Upper lobe of left lung (tissue), 6 donors: ENCODE measurements at regions not wholly inside any gene's neighbourhood (a gene's known extent, or its start where the extent isn't known, plus 50 kb on each side); places are given as distances from the start of the nearest gene placed in this dataset.

Experiments
- ATAC-seq, 2 donors: fragments of 200-7000 bp; cut with Tn5 transposase; one replicate each; pipeline ENCODE4 v1.9.1; 2022; ENCODE audit warnings: mild to moderate bottlenecking in 2 of 2, moderate library complexity in 2 of 2; ENCODE audit not compliant: low FRiP score in 2 of 2
- DNase-seq, 2 donors: peaks; one replicate each; pipeline ENCODE4 v3.0.0-alpha.2; 2019 to 2020
- H3K27ac ChIP-seq, 4 donors: fragments of 200-600 bp; sonication (generic); one replicate each; pipeline ENCODE4 v1.5.1; 2016 to 2019
- H3K27me3 ChIP-seq, 4 donors: fragments of 200-600 bp; sonication (generic); one replicate each; pipeline ENCODE4 v1.5.1; 2017 to 2019
- H3K36me3 ChIP-seq, 4 donors: fragments of 200-600 bp; sonication (generic); one replicate each; pipeline ENCODE4 v1.5.1; 2016 to 2019
- H3K4me1 ChIP-seq, 4 donors: fragments of 200-600 bp; sonication (generic); one replicate each; pipeline ENCODE4 v1.5.1; 2018 to 2019
- H3K4me3 ChIP-seq, 4 donors: fragments of 200-600 bp; sonication (generic); one replicate each; pipeline ENCODE4 v1.5.1; 2017 to 2019; ENCODE audit warnings: mild to moderate bottlenecking in 2 of 4, moderate library complexity in 1 of 4
- H3K9me3 ChIP-seq, 4 donors: fragments of 200-600 bp; sonication (generic); one replicate each; pipeline ENCODE4 v1.5.1; 2018 to 2019
- CTCF ChIP-seq, 6 experiments: fragments of 450-650 bp in 4 of 6; fragments of 200-600 bp in 2 of 6; sonication (generic) in 2 of 6; IDR thresholded peaks; one replicate each; pipeline ENCODE4 v1.5.1; 2016 to 2019; ENCODE audit warnings: antibody characterized with exemption in 6 of 6
- EP300 ChIP-seq, 4 donors: sonication (generic); formaldehyde crosslinking; IDR thresholded peaks; one replicate each; pipeline ENCODE4 v1.5.1; 2017; ENCODE audit warnings: antibody characterized with exemption in 4 of 4, control low read depth in 2 of 4
- POLR2A ChIP-seq, 4 donors: fragments of 450-650 bp; IDR thresholded peaks; one replicate each; pipeline ENCODE4 v1.5.1; 2016 to 2017; ENCODE audit warnings: antibody characterized with exemption in 4 of 4, mild to moderate bottlenecking in 2 of 4
- POLR2AphosphoS5 ChIP-seq, 2 donors: sonication (generic); formaldehyde crosslinking; IDR thresholded peaks; one replicate each; pipeline ENCODE4 v1.5.1; 2017; ENCODE audit warnings: antibody characterized with exemption in 2 of 2
- WGBS, 2 donors: methylation state at CpG; one replicate each; pipeline ENCODE4 v1.1.5; 2017 to 2018; 5-methylcytosine and 5-hydroxymethylcytosine counted together
- donor health status: DM: no; HTN: no; CAD: no; lungs with moderate emphysema.
- donor health status: DM: no; HTN: yes; CAD: no; lungs with severe emphysema.

GRCh38 chr14:87141801-87142200, 851.2 kb downstream of the GALC start:
- H3K27me3 ChIP-seq, result no peaks in the 10 kb centered on the region
- 68 to 69% methylated on average over 2 of the region's 2 CpGs for WGBS, 2 donors
- H3K4me3 ChIP-seq, result no peak overlapping the region
- no peaks in the 10 kb centered on the region for H3K4me1 ChIP-seq
- no peak overlapping the region for H3K27ac ChIP-seq
- H3K9me3 ChIP-seq, result no peaks in the 10 kb centered on the region
- DNase-seq (no peak), ATAC-seq (no peak)
- H3K36me3 ChIP-seq, result no peaks in the 10 kb centered on the region
- TF ChIP-seq POLR2AphosphoS5 (IDR thresholded peaks at IDR 0.05) (no peak), POLR2A (IDR thresholded peaks at IDR 0.05) (no peak), EP300 (IDR thresholded peaks at IDR 0.05) (no peak), CTCF (IDR thresholded peaks at IDR 0.05) (no peak)

DNA sequence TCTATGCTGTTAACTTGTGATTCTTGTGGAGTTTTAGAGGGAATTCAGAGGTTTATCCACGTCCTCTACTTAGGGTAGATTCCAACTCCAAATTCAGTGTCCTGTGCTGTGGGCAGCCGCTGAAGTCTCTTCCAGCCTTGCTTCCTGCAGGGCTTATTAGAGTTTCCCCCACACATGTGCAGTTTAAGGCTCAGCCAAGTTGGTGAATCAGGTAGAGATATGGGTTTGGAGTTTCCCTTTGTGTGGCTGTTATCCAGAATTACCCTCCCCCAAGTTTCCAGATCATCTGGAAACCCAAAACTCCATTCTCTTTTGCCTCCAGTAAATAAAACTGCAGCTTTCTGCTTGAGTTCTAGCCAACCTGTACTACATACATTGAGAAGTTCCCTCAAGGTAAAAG, 853.7 kb downstream of the GALC start:
- H3K27me3 ChIP-seq, result no peaks in the 10 kb centered on the region
- no peak overlapping the region for H3K27ac ChIP-seq
- TF ChIP-seq CTCF (IDR thresholded peaks at IDR 0.05), result no peak
- no peak overlapping the region for H3K4me3 ChIP-seq
- H3K9me3 ChIP-seq, result no peaks in the 10 kb centered on the region
- DNase-seq (no peak), ATAC-seq (no peak)
- WGBS, 2 donors, result 60 to 74% methylated on average over 2 of the region's 2 CpGs
- no peaks in the 10 kb centered on the region for H3K36me3 ChIP-seq
- no peaks in the 10 kb centered on the region for H3K4me1 ChIP-seq

DNA sequence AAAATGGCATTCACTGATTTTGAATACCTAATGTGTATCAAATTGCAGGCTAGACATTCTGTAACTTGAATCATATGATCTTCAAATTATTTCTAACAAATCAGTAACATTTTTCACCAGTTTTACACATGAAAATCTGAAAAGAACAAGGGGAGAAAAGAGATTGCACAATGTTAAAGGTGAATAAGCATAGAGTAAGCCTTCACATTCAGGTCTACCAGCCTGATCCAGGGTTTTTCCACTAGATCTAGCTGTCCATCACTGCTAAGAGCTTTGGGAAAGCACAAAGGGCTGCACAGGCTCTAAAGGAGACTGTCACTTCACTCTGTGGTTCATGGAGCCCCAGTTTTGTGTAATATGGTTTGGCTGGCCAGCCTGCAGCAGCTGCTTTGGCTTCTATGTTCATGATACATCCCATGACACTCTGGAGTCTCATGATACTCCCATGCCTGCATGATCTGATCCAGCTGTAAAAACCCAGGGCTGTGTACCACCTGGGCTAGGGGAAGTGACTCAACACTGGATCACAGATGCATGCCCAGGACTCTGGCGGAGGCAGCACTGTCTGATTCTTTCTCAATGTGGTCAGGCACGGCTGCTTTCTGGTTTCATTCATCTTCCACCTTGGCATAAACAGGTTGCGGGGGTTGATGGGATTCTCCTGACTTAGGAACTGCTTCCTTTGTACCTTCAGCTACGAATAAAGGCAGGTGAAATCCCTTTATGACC, 859.7 kb downstream of the GALC start:
- WGBS, 2 donors, result 56 to 63% methylated on average over 4 of the region's 4 CpGs
- Histone ChIP-seq H3K27ac (no peak overlapping the region), H3K4me3 (no peak overlapping the region), H3K27me3 (no peaks in the 10 kb centered on the region), H3K36me3 (no peaks in the 10 kb centered on the region), H3K9me3 (no peaks in the 10 kb centered on the region), H3K4me1 (no peaks in the 10 kb centered on the region)
- ATAC-seq (peak in 1 of 2 donors; percentile 40), DNase-seq (no peak)
- TF ChIP-seq POLR2A (IDR thresholded peaks at IDR 0.05) (no peak), EP300 (IDR thresholded peaks at IDR 0.05) (no peak), CTCF (IDR thresholded peaks at IDR 0.05) (no peak), POLR2AphosphoS5 (IDR thresholded peaks at IDR 0.05) (no peak)

DNA sequence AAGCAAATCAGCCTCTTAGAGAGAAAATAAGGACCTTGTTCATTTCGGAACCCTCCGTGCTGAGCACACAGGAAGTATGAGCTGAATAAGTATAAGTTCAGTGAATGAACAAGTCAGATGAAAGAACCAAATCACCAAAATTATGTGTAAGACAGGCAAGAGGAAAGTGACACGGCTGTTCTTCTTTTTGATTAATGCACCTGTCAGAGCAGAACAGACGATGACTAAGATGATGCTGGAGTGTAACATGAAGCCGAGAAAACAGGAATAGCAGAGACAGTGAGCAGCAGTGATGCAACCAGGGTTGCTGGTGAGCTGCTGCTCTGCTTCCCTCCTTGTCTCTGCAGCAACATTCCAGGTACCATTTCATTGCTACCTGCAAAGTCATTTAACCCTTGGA, 861.1 kb downstream of the GALC start:
- no peaks in the 10 kb centered on the region for H3K36me3 ChIP-seq
- no peak overlapping the region for H3K4me3 ChIP-seq
- WGBS, 2 donors, result 35 to 38% methylated on average over 5 of the region's 5 CpGs
- H3K27ac ChIP-seq, result no peak overlapping the region
- H3K27me3 ChIP-seq, result no peaks in the 10 kb centered on the region
- no peak for DNase-seq
- no peaks in the 10 kb centered on the region for H3K9me3 ChIP-seq
- ATAC-seq, result no peak
- H3K4me1 ChIP-seq, result no peaks in the 10 kb centered on the region
- TF ChIP-seq POLR2A (IDR thresholded peaks at IDR 0.05) (no peak), EP300 (IDR thresholded peaks at IDR 0.05) (no peak), POLR2AphosphoS5 (IDR thresholded peaks at IDR 0.05) (no peak), CTCF (IDR thresholded peaks at IDR 0.05) (no peak)

- H3K36me3 ChIP-seq, result no peaks in the 10 kb centered on the region
- H3K4me3 ChIP-seq, result no peak overlapping the region
- H3K27ac ChIP-seq, result no peak overlapping the region
- no peaks in the 10 kb centered on the region for H3K4me1 ChIP-seq
- H3K9me3 ChIP-seq, result no peaks in the 10 kb centered on the region
- DNase-seq (no peak), ATAC-seq (no peak)
- no peaks in the 10 kb centered on the region for H3K27me3 ChIP-seq
- TF ChIP-seq CTCF (IDR thresholded peaks at IDR 0.05), result no peak
- no peak for TF ChIP-seq POLR2AphosphoS5 (IDR thresholded peaks at IDR 0.05)
- no peak for TF ChIP-seq POLR2A (IDR thresholded peaks at IDR 0.05)
- no peak for TF ChIP-seq EP300 (IDR thresholded peaks at IDR 0.05)
Observed at GRCh38 chr14:87122166-87122565, 870.8 kb downstream of the GALC start.
